B cell (primary cell): ENCODE measurements at regions not wholly inside any gene's neighbourhood (a gene's known extent, or its start where the extent isn't known, plus 50 kb on each side); places are given as distances from the start of the nearest gene placed in this dataset.

ENCODE experiments used
- ATAC-seq: fragments of 200-7000 bp; cut with Tn5 transposase; one replicate; pipeline ENCODE4 v1.10.0; 2021; ENCODE audit warnings: low read depth, mild to moderate bottlenecking, moderate number of reproducible peaks, moderate library complexity
- CTCF ChIA-PET: fragments of 350-600 bp; sonication (Branson Sonifier 250); formaldehyde crosslinking; loops from one replicate; lab custom pipeline; 2021; ENCODE audit warnings: antibody characterized with exemption, inconsistent platforms; lab: Charles Lee
- POLR2A ChIA-PET: fragments of 350-600 bp; sonication (Branson Sonifier 250); formaldehyde crosslinking; loops from one replicate; lab custom pipeline; 2021; ENCODE audit warnings: antibody characterized with exemption; lab: Charles Lee
- DNase-seq: peaks from one replicate; pipeline ENCODE4 v3.0.0; 2013
- H2AFZ ChIP-seq: 2 replicates; pipeline ENCODE4 v1.6.1; 2012; ENCODE audit warnings: mild to moderate bottlenecking, low read depth, low read length; ENCODE audit not compliant: insufficient read depth, poor library complexity, severe bottlenecking
- H3K27ac ChIP-seq, 2 donors: 1 replicate in 1 of 2; 2 replicates in 1 of 2; pipeline ENCODE4 v1.5.1; 2012 to 2013; ENCODE audit warnings: low read length in 2 of 2, mild to moderate bottlenecking in 2 of 2, moderate library complexity in 1 of 2
- H3K27me3 ChIP-seq, 4 experiments: fragments of 200-600 bp in 1 of 4; sonication (generic) in 1 of 4; replicated peaks in 1 of 4; 1 replicate in 2 of 4; 2 replicates in 2 of 4; pipeline versions ENCODE4 v1.6.1 to v1.7.0; 2013 to 2016; ENCODE audit warnings: low read length in 3 of 4, mild to moderate bottlenecking in 2 of 4, mixed read lengths in 1 of 4, moderate library complexity in 1 of 4; ENCODE audit not compliant: insufficient read depth in 4 of 4, control insufficient read depth in 3 of 4; ENCODE audit errors: control extremely low read depth in 1 of 4
- H3K36me3 ChIP-seq, 2 experiments: replicated peaks in 1 of 2; 1 replicate in 1 of 2; 2 replicates in 1 of 2; pipeline versions ENCODE4 v1.6.1 to v1.7.1; 2013; ENCODE audit warnings: low read length in 1 of 2; ENCODE audit not compliant: insufficient read depth in 2 of 2, control insufficient read depth in 1 of 2; ENCODE audit errors: control extremely low read depth in 1 of 2, extremely low read depth in 1 of 2
- H3K4me1 ChIP-seq, 2 donors: fragments of 200-600 bp in 1 of 2; sonication (generic) in 1 of 2; 1 replicate in 1 of 2; 2 replicates in 1 of 2; pipeline versions ENCODE4 v1.5.1 to v1.6.1; 2013 to 2017; ENCODE audit warnings: low read length in 2 of 2; ENCODE audit not compliant: control insufficient read depth in 2 of 2, insufficient read depth in 2 of 2
- H3K4me2 ChIP-seq: replicated peaks from 2 replicates; pipeline ENCODE3; 2012; ENCODE audit warnings: mild to moderate bottlenecking, low read depth, low read length; ENCODE audit not compliant: poor library complexity, severe bottlenecking
- H3K4me3 ChIP-seq, 5 experiments: fragments of 200-600 bp in 1 of 5; sonication (generic) in 1 of 5; 1 replicate in 3 of 5; 2 replicates in 2 of 5; pipeline versions ENCODE4 v1.5.1 to v1.7.0; 2011 to 2016; ENCODE audit warnings: low read length in 4 of 5, mild to moderate bottlenecking in 4 of 5, low read depth in 2 of 5, control low read depth in 1 of 5, moderate library complexity in 1 of 5; ENCODE audit not compliant: insufficient read depth in 1 of 5; ENCODE audit errors: control extremely low read depth in 1 of 5, extremely low read depth in 1 of 5
- H3K79me2 ChIP-seq: fragments of 200-600 bp; sonication (generic); one replicate; pipeline ENCODE4 v1.6.0; 2016; ENCODE audit warnings: low read length; ENCODE audit not compliant: control insufficient read depth, insufficient read depth
- H3K9ac ChIP-seq: fragments of 200-600 bp; sonication (generic); 2 replicates; pipeline ENCODE4 v1.6.1; 2017; ENCODE audit warnings: mild to moderate bottlenecking, low read length, moderate library complexity
- H3K9me3 ChIP-seq, 3 donors: one replicate each; pipeline versions ENCODE4 v1.6.1 to v1.7.1; 2013; ENCODE audit warnings: low read length in 2 of 3; ENCODE audit not compliant: control insufficient read depth in 2 of 3, insufficient read depth in 1 of 3; ENCODE audit errors: control extremely low read depth in 1 of 3
- H4K20me1 ChIP-seq: 2 replicates; pipeline ENCODE4 v1.6.0; 2012; ENCODE audit warnings: mild to moderate bottlenecking, low read length; ENCODE audit not compliant: insufficient read depth, control insufficient read depth, poor library complexity, severe bottlenecking
- H3K27ac Mint-ChIP-seq: one replicate; pipeline ENCODE4 v1.8.0; 2021; ENCODE audit warnings: mixed read lengths
- H3K27me3 Mint-ChIP-seq: one replicate; pipeline ENCODE4 v1.8.0; 2021; ENCODE audit warnings: mixed read lengths
- H3K4me1 Mint-ChIP-seq: one replicate; pipeline ENCODE4 v1.8.0; 2021; ENCODE audit warnings: mixed read lengths
- H3K4me3 Mint-ChIP-seq: one replicate; pipeline ENCODE4 v1.8.0; 2021; ENCODE audit warnings: mixed read lengths
- H3K9me3 Mint-ChIP-seq: one replicate; pipeline ENCODE4 v1.8.0; 2022; ENCODE audit warnings: mixed read lengths; ENCODE audit not compliant: insufficient read depth
- EZH2 ChIP-seq: IDR thresholded peaks from 2 replicates; pipeline ENCODE4 v1.6.1; 2012; ENCODE audit warnings: borderline replicate concordance, low read depth, mild to moderate bottlenecking, moderate library complexity, low read length; ENCODE audit not compliant: insufficient read depth, poor library complexity, severe bottlenecking
- WGBS: methylation state at CpG from one replicate; pipeline ENCODE4 v1.1.5; 2013; ENCODE audit warnings: missing lambda C conversion rate; ENCODE audit not compliant: insufficient coverage; 5-methylcytosine and 5-hydroxymethylcytosine counted together
- intact Hi-C: fragments of 100-400 bp; cut with micrococcal nuclease; formaldehyde crosslinking; loops from one replicate; pipeline ENCODE4 v1.10.0; 2022
- TF ChIP-seq, protein P1 (sequence below): fragments of 200-600 bp; IDR thresholded peaks from one replicate; pipeline ENCODE4 v1.8.0; 2022; ENCODE audit warnings: antibody characterized with exemption, mild to moderate bottlenecking

GRCh38 chr2:7189106-7189505 is 271.9 kb downstream of the RNF144A start:
- TF ChIP-seq, protein P1, sequence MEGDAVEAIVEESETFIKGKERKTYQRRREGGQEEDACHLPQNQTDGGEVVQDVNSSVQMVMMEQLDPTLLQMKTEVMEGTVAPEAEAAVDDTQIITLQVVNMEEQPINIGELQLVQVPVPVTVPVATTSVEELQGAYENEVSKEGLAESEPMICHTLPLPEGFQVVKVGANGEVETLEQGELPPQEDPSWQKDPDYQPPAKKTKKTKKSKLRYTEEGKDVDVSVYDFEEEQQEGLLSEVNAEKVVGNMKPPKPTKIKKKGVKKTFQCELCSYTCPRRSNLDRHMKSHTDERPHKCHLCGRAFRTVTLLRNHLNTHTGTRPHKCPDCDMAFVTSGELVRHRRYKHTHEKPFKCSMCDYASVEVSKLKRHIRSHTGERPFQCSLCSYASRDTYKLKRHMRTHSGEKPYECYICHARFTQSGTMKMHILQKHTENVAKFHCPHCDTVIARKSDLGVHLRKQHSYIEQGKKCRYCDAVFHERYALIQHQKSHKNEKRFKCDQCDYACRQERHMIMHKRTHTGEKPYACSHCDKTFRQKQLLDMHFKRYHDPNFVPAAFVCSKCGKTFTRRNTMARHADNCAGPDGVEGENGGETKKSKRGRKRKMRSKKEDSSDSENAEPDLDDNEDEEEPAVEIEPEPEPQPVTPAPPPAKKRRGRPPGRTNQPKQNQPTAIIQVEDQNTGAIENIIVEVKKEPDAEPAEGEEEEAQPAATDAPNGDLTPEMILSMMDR, result no peak
- TF ChIP-seq EZH2, result no peak
- no peak overlapping the region for H2AFZ ChIP-seq
- ATAC-seq (no peak), DNase-seq (no peak)
- no peaks in the 10 kb centered on the region for H3K36me3 ChIP-seq
- no peak overlapping the region for H3K4me3 Mint-ChIP-seq
- ChIA-PET CTCF (no interaction called here), POLR2A (no interaction called here)
- H3K27ac Mint-ChIP-seq, result no peak overlapping the region
- no peaks in the 10 kb centered on the region for H3K79me2 ChIP-seq
- 52% methylated on average over 8 of the region's 8 CpGs for WGBS
- H3K4me3 ChIP-seq, result no peak overlapping the region
- no peaks in the 10 kb centered on the region for H3K4me1 Mint-ChIP-seq
- H3K9me3 ChIP-seq, result no peaks in the 10 kb centered on the region
- H3K9me3 Mint-ChIP-seq, result no peaks in the 10 kb centered on the region
- H4K20me1 ChIP-seq, result no peaks in the 10 kb centered on the region
- peaks cover 4% of the 10 kb centered on the region for H3K27me3 Mint-ChIP-seq
- no peaks in the 10 kb centered on the region for H3K27me3 ChIP-seq
- H3K9ac ChIP-seq, result no peak overlapping the region
- no peak overlapping the region for H3K27ac ChIP-seq
- no peaks in the 10 kb centered on the region for H3K4me1 ChIP-seq
- no peak overlapping the region for H3K4me2 ChIP-seq
- intact Hi-C loops, result no loop called here

- POLR2A ChIA-PET, result no interaction called here
- Histone ChIP-seq H3K4me2 (no peak overlapping the region), H3K9me3 (no peaks in the 10 kb centered on the region), H3K4me3 (no peak overlapping the region), H3K27ac (no peak overlapping the region), H3K79me2 (no peaks in the 10 kb centered on the region), H3K4me1 (no peaks in the 10 kb centered on the region), H2AFZ (no peak overlapping the region), H3K9ac (no peak overlapping the region), H4K20me1 (no peaks in the 10 kb centered on the region), H3K27me3 (no peaks in the 10 kb centered on the region), H3K36me3 (no peaks in the 10 kb centered on the region)
- no peak for DNase-seq
- Mint-ChIP-seq H3K9me3 (no peaks in the 10 kb centered on the region), H3K27ac (no peak overlapping the region), H3K4me1 (no peaks in the 10 kb centered on the region), H3K4me3 (no peak overlapping the region), H3K27me3 (no peaks in the 10 kb centered on the region)
- no peak for ATAC-seq
- WGBS, result 68% methylated on average over 2 of the region's 5 CpGs
- CTCF ChIA-PET, result no interaction called here
- TF ChIP-seq, protein P1, result no peak
- no peak for TF ChIP-seq EZH2
- intact Hi-C loops, result no loop called here
These were observed 273.5 kb downstream of the RNF144A start for GRCh38 chr2:7190587-7191324.
